Peyer's patch (tissue), 4 donors: ENCODE measurements at regions not wholly inside any gene's neighbourhood (a gene's known extent, or its start where the extent isn't known, plus 50 kb on each side); places are given as distances from the start of the nearest gene placed in this dataset.

ENCODE experiments used
- POLR2A ChIP-seq, 2 donors: fragments of 450-650 bp; IDR thresholded peaks; one replicate each; pipeline ENCODE4 v1.5.1; 2017; ENCODE audit warnings: antibody characterized with exemption in 2 of 2, mild to moderate bottlenecking in 2 of 2, moderate library complexity in 2 of 2
- TF ChIP-seq, protein P1 (sequence below), 6 experiments: fragments of 450-650 bp in 4 of 6; fragments of 200-600 bp in 2 of 6; sonication (generic) in 1 of 6; IDR thresholded peaks; one replicate each; pipeline ENCODE4 v1.5.1; 2017 to 2019; ENCODE audit warnings: antibody characterized with exemption in 6 of 6, mild to moderate bottlenecking in 3 of 6, moderate library complexity in 1 of 6

DNA sequence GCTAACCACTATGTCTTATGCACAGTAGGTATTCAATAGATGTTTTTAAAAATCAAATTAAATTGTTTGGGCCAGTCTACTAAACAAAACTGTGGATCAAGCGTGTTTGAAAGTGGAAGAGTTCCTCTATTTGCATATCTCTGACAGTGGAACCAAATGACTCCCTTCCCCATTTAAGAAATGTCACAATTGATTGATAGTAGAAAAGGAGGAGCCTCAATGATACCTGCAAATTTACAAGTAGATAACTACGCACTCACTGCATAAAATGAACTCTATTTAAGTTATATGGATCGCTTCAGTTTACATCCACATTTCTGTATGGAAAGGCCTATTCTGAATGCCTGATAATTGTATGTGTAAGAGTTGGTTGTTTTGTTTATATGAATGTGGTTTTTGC is 163.3 kb upstream of the MTPN start:
- TF ChIP-seq, protein P1, sequence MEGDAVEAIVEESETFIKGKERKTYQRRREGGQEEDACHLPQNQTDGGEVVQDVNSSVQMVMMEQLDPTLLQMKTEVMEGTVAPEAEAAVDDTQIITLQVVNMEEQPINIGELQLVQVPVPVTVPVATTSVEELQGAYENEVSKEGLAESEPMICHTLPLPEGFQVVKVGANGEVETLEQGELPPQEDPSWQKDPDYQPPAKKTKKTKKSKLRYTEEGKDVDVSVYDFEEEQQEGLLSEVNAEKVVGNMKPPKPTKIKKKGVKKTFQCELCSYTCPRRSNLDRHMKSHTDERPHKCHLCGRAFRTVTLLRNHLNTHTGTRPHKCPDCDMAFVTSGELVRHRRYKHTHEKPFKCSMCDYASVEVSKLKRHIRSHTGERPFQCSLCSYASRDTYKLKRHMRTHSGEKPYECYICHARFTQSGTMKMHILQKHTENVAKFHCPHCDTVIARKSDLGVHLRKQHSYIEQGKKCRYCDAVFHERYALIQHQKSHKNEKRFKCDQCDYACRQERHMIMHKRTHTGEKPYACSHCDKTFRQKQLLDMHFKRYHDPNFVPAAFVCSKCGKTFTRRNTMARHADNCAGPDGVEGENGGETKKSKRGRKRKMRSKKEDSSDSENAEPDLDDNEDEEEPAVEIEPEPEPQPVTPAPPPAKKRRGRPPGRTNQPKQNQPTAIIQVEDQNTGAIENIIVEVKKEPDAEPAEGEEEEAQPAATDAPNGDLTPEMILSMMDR (IDR thresholded peaks at IDR 0.05) = no peak
- no peak for TF ChIP-seq POLR2A (IDR thresholded peaks at IDR 0.05)
